ENCODE measurements at regions not wholly inside any gene's neighbourhood (a gene's known extent, or its start where the extent isn't known, plus 50 kb on each side); places are given as distances from the start of the nearest gene placed in this dataset.

DNA sequence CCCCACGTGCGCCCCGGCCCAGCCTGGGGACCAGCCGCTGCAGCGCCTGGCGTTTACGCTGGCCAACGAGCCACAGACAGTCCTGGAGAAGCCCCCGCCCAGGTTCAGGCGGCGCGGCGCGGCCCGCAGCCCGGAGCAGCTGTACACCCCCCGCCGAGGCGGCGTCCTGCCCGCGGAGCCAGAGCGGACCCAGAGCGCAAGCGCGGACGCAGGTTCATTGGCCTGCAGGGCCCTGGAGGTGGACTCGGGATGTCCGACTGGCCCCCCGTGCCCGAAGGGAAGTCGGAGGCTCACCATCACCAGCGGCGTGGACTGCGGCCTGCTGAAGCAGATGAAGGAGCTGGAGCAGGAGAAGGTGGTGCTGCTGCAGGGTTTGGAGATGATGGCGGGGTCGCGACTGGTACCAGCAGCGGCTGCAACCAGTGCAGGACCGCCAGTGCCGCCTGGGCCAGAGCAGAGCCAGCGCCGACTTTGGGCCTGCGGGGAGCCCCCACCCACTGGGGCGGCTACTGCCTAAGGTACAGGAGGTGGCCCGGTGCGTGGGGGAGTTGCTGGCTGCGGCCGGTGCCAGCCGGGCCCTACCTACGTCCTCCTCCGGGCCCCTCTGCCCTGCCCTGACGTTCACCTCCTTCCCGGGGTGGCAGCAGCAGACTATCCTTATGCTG lies 72.0 kb upstream of the KCTD7 start:
- TF ChIP-seq, protein P1, sequence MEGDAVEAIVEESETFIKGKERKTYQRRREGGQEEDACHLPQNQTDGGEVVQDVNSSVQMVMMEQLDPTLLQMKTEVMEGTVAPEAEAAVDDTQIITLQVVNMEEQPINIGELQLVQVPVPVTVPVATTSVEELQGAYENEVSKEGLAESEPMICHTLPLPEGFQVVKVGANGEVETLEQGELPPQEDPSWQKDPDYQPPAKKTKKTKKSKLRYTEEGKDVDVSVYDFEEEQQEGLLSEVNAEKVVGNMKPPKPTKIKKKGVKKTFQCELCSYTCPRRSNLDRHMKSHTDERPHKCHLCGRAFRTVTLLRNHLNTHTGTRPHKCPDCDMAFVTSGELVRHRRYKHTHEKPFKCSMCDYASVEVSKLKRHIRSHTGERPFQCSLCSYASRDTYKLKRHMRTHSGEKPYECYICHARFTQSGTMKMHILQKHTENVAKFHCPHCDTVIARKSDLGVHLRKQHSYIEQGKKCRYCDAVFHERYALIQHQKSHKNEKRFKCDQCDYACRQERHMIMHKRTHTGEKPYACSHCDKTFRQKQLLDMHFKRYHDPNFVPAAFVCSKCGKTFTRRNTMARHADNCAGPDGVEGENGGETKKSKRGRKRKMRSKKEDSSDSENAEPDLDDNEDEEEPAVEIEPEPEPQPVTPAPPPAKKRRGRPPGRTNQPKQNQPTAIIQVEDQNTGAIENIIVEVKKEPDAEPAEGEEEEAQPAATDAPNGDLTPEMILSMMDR (IDR thresholded peaks at IDR 0.05), result no peak
- TF ChIP-seq POLR2A (IDR thresholded peaks at IDR 0.05), result no peak
